ENCODE measurements at regions not wholly inside any gene's neighbourhood (a gene's known extent, or its start where the extent isn't known, plus 50 kb on each side); places are given as distances from the start of the nearest gene placed in this dataset.

DNA sequence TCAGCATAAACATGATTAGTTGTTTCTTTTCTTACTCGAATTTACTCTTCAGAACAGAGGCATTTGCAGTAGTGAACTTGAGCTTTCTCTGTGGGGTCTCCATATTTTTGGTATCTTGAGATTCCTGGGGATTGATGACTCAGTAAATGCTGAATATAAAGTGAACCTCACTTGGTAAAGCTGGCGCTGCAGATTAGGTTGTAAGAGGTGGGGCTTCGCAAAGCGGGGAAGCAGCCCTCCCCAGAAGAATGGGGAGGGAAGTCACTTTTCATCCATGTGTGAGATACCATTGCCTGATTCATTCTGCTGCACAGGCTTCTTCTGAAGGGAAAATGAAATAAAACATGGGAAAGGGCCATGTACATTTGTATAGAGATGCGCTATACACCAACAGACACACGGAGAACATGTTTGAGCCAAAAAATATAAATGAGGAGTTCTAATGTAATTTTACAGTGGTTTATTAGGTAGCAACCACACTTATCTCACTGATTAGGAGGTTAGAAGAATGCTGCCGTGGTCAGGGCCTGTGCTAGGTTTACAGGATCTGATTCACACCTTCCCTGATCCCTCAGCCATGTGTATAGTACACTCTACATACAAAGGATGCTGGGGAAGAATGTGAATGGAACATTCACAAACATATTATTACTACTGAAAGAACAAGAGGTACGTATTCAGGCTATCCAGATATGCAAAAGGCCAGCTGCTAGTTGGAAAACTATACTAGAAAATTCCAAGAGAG is 63.5 kb downstream of the DNTTIP2 start:
- DNase-seq = no peak

DNA sequence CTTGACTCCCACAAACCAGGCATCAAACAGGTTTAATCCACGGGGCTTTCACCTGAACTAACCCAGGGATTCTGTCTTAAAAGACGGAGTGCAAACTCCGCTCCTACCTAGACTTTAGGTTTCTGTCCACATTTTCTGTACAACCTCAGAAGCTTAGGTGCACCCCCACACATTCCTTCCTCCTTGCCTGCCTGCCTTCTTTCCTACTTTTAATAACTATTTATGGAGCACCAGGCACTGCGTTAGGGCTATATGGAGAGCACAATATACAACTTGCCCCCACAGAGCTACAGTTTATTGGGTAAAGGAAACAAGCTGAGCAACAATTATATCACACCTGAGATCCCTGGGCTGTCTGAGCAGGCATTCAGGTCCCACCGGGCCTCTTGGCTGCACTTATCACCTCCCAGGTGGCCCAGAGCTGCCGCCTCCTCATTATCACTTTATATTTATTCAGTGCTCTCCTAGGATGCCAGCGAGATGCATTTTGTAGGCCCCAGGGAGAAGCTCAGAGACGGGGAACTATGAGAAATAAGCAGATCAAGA is 64.1 kb downstream of the DNTTIP2 start:
- DNase-seq = peak; percentile 35

DNA sequence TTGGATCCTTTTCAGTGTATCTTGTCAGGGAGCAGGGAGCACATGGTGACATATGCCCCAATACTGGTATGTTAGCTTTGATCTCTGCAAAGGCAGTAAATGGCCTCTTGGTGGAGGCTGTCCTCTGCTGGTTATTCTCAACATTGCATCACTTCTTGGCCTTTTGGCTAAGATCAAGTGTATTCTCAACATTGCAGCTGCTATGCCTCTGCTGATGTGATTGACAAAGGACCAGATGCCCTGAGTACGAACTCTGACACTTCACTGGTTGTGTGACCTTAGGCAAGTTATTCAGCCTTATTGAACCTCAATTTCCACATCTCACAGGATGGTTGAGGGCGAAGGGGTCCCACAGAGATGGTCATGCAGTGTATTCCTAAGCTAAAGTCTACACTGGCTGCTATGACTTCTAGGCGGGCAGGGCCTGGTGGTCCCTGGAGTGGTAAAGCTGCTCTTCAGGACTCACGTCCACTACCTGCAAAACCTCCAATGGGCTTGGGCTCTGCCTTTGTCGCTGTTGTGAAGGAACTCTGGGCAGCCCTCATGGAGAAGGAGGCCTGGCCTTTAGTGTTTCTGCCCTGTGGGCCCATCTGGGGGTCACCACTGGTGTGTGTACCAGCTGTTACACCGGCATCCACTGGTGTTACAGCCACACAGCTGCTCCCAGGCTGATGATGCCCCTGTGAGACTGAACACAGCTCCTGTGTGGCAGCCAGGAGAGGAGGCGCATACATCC is 64.8 kb downstream of the DNTTIP2 start:
- DNase-seq = peak; percentile 11

DNA sequence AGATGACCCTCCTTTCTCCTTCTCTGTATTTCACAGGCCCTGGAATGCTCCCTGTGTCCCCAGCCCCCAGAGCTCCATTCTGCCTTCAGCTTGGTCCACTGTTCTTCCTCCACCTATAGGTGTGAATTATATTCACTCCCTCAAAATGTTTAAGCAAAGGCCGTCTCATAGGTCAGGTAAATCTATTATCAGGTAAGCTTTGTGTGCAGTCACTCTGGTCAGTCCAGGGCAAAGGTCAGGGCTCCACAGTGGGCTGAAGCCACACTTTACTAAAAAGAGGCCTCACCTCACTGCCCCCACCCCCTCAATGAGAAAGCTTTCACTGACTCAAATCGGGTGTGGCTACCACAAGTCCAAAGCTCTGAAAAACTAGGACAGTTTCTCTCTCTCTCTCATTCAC is 65.9 kb downstream of the DNTTIP2 start:
- DNase-seq = no peak

DNA sequence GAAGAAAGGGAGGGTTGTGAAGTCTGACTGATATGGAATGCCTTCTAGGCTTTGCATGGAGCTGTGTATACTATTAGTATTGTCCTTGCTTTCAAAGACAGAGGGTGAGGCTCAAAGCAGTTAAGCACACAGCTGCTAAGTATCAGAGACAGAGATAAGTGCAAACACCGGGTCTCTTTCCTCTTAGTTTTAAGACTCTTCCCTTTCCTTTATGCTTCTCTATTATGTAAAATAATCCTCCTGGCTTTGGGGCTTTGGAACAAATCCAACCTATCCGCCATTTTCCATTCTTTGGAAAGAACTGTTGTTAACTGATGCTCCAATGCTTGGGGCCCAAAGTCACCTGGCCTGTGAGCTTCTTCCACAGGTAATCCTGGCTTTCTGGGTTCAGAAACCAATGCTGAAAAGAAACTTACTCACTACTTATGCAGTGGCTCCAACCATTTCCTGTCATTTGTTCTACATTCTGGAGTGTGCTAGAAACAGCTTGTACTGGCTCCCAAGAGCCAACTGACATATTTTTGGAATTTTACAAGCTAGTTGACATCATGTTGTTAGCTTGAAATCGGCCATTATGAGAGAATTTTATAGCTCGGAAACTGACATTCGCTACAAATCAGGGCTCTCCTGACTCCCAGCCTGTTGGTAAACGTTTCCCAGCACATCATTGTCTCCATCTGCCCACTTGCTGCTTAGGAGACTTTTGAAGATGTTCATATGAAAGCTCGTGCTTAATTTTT is 67.5 kb downstream of the DNTTIP2 start:
- no peak for DNase-seq

DNA sequence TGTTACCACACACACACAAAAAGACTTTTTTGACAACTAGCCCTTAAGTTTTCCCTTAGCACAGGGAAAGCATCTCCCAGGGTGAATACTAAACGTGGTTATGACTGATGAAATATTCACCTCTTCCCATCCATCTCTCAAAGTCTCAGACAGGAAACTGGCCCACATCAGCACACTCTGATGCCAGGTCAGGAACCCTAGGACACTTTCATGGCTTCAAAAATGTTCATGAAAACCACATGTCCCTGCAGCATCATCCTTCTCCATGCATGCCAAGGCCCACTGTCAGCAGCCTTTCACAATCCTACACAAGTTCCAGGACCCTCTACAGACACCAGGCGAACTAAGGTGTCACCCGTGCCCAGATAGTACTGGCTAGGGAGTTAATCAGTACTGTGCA is 68.7 kb downstream of the DNTTIP2 start:
- DNase-seq = no peak

DNA sequence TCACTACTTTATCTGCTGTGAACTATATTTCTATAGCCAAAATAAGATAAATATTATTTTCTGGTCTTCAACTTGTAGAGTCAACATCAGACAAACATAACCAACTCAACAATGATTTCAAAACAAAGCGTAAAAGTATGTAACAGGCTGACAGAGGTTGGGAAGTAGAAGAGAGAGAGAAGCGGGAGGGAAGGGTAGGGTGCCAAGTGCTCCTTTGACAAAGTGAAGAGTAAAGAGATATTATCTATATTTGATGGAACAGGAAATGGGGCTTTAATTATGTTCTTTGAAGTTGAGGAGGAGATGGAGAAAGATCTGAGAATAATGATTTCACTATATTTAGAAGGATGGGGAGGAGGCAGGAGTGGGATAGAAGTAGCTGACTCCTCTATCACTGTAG is 70.1 kb downstream of the DNTTIP2 start:
- DNase-seq = no peak

DNA sequence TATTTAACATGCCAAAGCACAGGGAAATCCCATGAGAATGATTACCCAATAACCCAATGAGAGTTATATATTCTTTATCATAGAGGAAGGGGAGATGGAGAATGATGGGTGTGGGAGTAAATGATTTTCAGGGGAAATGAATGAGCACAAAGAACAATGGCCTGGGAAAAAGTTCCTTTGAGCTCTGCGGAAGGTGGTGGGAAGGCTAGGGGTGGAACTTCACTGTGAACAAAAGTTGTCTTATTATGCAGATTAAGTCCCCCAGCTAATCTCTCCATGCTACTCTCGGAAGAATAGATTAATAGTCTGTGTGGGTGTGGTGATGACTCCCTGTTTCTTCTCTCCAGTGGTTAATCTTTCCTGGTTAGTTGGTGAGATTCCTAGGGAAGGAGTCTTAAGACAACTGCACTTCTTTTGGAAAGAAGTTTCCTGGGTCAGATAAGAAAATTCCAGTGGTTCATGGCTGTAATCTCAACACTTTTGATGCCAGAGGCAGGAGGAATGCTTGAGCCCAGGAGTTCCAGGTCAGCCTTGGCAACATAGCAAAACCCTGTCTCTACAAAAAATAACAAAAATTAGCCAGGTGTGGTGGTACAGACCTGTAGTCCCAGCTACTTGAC is 71.6 kb downstream of the DNTTIP2 start:
- no peak for DNase-seq

DNA sequence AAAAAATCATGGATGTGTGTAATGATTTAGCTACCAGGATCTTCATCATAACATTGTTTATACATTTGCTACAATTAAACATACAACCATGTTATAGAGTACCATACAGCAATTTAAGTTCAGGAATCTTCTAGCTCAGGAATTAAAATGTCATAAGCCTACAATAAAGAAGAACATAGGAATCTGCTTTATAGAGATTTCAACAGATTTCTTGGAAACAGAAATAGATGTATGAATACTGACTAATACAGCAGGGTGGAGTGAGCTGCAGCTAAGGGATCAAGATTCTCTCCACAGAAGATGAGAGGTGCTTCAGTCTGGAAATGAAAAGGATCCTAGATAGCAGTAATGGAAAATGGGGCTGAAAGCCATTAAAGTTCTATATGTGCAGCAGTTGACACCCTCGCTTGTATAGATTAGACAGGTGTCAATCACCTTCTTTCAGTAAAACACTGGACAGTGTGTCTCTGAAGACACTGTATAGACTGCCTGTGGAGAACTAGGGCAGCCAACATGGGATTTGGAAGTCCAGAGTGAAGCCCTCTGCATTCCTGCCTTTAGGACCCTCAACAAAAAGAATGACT is 73.9 kb downstream of the DNTTIP2 start:
- no peak for DNase-seq

DNA sequence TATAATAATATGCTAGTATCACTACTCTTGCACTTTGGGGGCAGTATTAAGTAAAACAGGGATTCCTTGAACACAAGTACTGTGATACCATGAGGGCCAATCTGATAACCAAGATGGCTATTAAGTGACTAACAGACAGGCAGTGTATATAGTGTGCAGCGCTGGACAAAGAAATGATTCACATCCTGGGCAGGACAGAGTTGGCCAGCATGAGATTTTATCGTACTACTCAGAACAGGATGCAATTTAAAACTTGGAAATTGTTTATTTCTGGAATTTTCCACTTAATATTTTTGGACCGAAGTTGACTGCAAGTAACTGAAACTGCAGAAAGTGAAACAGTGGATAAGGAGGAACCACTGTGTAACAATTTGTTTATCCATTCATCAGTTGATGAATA is 74.6 kb downstream of the DNTTIP2 start:
- no peak for DNase-seq

DNA sequence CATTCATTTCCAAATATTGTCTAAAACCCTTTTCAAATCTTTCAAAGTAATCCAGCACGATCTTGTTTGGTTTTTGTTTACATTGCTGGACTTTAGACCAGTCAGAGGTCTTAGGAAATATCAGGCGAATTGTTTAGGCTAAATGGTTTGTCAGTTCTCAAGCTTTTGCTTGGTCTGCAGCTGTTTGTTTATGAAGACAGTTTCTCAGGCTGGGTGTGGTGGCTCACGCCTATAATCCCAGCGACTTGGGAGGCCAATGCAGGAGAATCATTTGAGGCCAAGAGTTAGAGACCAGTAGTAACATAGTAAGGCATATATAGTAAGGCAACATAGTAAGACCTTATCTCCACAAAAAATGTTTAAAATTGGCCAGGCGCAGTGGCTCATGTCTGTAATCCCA is 77.5 kb downstream of the DNTTIP2 start:
- no peak for DNase-seq

DNA sequence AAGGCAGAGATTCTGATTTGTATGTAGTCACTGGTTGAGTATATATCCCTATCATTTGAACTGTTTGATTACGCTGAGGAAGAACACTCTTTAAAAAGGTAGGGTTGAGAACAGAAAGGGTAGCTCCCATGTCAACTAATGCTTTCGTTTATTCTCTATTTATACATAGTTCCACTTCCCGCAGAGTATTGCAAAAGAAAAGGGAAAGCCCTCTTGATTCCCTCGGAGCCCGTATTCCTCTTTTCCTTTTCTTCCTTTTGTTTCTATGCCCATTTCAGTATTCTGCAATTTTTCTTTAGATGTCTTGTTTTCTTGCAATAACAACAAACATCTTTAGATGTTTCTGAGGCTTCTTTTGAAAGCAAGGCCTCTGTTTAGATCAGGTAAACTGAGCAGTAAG is 78.2 kb downstream of the DNTTIP2 start:
- no peak for DNase-seq

DNA sequence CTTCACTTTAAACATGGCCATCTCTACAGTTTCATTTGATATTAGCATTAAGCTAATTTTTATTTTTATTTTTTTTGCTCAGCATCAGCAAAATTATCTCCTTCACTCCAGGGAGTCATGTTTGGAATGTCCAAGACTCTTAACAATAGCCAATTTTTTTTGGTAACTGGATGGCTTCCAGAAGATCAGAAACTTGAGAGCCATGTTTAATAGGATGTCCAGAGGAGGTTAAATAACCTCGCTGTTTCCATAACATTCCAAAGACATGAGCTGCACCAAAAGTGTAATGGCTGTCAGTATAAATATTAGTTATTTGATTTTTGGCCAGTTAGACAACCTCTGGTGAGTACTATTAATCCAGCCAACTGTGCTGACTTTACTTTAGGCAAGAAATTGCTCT is 80.7 kb downstream of the DNTTIP2 start:
- DNase-seq = no peak

DNA sequence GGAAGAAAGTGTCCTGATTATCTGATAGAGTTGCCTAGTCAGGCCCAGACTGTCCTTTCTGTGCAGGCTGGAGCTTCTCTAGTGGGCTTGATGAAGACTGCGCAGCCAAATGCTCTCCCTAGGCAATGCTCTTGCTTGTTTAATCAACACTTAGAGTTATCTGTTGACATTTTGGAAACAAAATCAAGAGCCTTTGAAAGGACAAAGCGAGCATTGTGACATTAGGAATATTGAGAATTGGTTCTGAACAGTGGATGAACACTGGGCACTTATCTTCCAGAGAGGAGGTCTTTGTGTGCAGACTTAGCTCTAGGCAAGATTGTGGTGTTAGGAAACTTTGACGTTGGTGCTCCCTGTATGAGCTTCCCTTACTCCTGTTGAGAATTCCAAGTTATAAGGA is 94.5 kb downstream of the DNTTIP2 start:
- DNase-seq = no peak

DNA sequence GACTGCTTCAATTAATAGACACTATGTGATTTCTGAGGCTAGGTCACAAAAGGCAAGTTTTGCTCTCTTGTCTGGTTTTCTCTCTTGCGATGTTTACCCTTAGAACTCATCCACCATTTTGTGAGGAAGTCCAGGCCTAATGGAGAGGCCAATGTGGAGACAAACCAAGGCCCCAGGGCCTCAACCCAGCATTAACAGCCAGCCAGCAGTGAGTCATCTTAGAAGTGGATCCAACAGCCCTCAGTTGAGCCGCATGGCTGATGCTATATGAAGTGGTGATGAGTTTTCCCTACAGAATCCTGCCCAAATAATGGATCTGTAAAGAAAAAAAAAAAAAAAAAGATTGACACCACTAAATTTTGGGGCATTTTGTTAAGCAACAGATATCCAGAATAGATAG is 95.1 kb downstream of the DNTTIP2 start:
- no peak for DNase-seq

DNA sequence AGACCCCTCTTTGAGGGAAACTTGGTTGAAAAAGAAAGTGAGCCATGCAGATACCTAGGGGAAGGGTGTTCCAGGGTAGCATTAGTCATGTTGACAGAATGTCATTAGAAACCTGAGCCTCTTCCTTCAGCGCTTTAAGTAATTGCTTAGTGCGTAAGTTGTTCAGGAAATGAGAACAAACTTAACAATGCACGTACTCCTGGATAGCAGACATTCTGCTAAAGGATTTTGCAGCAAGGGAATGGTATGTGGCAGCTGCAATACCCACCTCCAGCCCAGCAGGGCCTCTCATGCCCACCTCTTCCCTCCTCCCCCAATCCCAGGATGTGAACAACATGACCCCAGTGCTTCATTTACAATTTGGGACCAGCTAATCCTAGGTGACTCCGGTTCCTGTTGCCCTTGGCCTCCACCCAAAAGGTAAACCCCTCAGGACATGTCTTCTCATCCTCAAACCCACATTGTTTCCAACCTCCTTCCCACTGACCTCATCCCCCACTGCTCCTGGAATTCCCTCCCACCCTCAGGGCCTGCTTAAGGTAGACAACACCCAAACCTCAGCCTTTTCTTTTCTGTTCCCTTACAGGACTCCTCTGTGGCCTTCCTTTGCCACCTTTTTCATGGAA is 98.0 kb upstream of the BCAR3 start:
- no peak for DNase-seq

DNA sequence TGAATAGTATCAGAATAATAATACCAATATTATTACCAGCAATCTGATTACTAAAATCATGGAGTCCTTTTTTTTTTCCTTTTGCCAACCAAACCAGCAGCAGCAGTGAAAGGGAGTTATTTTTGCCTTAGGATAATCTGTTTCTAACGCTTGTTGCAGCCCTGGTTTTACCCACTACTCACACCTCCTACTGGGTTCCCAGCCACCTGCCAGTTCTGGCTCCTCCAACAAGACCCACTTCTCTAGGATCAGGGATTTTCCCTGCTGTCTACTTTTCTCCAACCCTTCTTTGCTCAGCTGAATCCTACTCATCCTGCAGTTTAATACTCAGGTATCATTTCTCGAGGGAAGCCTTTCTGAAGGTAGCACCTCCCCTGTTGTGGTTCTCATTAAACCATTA is 96.8 kb upstream of the BCAR3 start:
- DNase-seq = no peak

DNA sequence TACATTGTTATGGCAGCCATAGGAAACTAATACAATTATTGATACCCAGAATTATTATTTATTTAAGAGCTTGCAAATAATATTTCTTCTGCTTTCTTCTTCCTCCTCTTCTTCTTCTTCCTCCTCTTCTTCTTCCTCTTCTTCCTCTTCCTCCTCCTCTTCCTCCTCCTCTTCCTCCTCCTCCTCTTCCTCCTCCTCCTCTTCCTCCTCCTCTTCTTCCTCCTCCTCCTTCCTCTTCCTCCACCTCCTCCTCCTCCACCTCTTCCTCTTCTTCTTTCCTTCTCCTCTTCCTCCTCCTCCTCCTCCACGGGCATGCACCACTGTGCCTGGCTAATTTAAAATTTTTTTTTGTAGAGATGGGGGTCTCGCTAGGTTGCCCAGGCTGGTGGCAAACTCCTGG is 95.6 kb upstream of the BCAR3 start:
- DNase-seq = no peak

DNA sequence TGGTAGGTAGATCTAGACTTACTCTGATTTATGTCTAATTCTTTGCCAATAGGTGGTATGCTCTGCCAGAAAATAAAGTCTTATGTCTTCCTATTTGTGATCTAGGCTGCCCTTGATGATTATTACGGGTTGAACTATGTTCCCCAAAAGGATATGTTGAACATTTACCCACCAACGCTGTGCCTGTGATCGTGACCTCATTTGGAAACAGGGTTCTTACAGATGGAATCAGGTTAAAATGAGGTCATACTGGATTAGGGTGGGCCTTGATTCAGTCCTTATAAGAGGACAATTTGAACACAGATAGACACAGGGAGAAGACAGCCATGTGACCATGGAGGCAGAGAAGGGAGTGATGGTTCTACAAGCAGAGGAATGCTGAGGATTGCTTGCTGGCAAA is 95.1 kb upstream of the BCAR3 start:
- no peak for DNase-seq

DNA sequence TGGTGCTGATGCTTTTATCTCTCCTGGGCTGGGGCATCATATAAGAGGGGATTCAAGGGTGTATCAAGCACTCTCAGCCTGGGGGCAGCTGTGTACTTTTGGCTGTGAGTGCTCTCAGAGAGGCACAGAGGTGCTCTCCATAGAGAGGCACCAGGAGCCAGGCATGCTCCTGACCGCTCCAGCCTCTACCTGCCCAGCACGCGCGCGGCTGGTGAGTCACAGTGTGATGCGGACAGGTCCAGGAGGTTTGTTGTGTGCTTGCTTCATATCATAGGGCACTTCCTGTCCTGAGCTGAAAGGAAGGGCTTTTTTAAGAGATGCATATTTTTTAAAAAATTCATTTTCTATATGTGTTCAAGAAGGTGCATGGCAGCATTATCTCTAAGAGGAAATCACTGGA is 93.6 kb upstream of the BCAR3 start:
- DNase-seq = no peak

DNA sequence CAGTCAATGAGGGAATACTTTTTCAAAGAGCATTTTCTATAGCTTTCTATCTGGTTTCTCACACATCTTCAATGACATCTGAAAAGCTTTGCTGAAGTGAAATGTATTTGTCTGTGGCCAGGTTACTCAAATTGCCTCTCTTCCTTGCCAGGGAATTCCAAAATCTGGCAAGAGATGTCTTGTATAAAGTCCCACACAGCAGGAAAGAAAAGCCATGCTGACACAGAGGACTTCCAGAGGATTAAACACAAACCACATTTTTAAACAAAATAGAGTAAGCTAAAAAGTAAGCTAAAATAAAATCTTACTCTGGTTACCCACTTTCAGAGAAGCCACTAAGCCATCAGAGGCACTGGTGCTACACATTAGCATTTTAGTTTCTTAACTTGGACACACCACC is 93.1 kb upstream of the BCAR3 start:
- no peak for DNase-seq

DNA sequence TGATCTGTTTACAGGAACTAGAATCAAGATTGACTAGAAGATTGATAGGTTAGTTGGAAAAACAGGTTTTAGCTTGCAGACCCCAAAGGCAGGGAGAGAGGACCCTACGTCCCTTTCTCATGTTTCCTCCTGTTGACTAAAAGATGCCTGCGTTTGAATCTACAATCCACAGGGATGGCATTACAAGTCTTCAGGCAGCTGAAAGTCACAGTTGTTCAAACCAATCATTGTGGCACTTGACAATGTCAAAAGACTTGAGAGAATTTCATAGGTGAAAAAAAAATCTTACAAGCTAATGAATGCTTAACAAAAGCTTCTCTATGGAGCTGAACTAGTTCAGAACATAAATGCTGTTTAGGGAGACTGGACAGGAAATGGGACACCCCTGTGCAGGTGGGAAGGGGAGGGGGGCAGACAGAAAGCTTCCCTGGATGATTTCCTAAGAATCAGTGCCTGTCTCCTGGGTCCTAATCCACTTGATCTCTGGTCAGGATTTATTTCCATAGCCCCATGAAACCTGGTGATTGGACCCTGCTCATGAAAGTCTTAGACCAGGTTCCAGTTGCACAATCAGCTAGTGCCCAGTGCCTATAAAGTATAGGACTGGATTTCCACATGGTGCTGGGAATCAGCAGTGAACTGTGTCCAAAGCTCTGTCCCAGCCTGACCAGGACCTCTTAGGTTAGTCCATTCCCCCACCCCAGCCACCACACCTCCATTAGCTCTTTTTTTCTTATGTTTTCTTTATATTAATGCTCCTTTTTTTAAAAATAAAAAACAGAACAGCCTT is 91.6 kb upstream of the BCAR3 start:
- DNase-seq = no peak
